Gastroesophageal sphincter (tissue), 4 donors: ENCODE measurements at regions not wholly inside any gene's neighbourhood (a gene's known extent, or its start where the extent isn't known, plus 50 kb on each side); places are given as distances from the start of the nearest gene placed in this dataset.

Experiments used
- ATAC-seq: fragments of 150-250 bp; one replicate; pipeline ENCODE4 v1.9.1; 2016; ENCODE audit warnings: mild to moderate bottlenecking, moderate library complexity
- H3K27ac ChIP-seq, 4 donors: fragments of 200-600 bp; sonication (generic) in 3 of 4; 1 replicate in 3 of 4; 2 replicates in 1 of 4; pipeline ENCODE4 v1.5.1; 2016 to 2019
- H3K27me3 ChIP-seq: fragments of 200-600 bp; sonication (generic); one replicate; pipeline ENCODE4 v1.5.1; 2019
- H3K36me3 ChIP-seq, 2 donors: fragments of 200-600 bp; sonication (generic); one replicate each; pipeline ENCODE4 v1.5.1; 2019; ENCODE audit warnings: control low read depth in 1 of 2
- H3K4me1 ChIP-seq, 3 donors: fragments of 200-600 bp; sonication (generic); 1 replicate in 2 of 3; 2 replicates in 1 of 3; pipeline ENCODE4 v1.5.1; 2016 to 2019; ENCODE audit warnings: control low read depth in 2 of 3
- H3K4me3 ChIP-seq, 2 donors: fragments of 200-600 bp; sonication (generic); one replicate each; pipeline ENCODE4 v1.5.1; 2019; ENCODE audit warnings: mild to moderate bottlenecking in 1 of 2, moderate library complexity in 1 of 2
- H3K9me3 ChIP-seq, 3 donors: fragments of 200-600 bp; sonication (generic); one replicate each; pipeline ENCODE4 v1.5.1; 2017 to 2019; ENCODE audit warnings: control low read depth in 2 of 3
- EP300 ChIP-seq: sonication (generic); formaldehyde crosslinking; IDR thresholded peaks from one replicate; pipeline ENCODE4 v1.6.1; 2017; ENCODE audit warnings: antibody characterized with exemption, mild to moderate bottlenecking
- POLR2A ChIP-seq, 2 donors: fragments of 450-650 bp; IDR thresholded peaks; one replicate each; pipeline ENCODE4 v1.6.1; 2017; ENCODE audit warnings: antibody characterized with exemption in 2 of 2, mild to moderate bottlenecking in 2 of 2, moderate library complexity in 1 of 2
- POLR2AphosphoS5 ChIP-seq: sonication (generic); formaldehyde crosslinking; IDR thresholded peaks from one replicate; pipeline ENCODE4 v1.6.1; 2017; ENCODE audit warnings: antibody characterized with exemption
- WGBS, 2 donors: methylation state at CpG; one replicate each; pipeline ENCODE4 v1.1.5; 2018; ENCODE audit warnings: low coverage in 1 of 2; 5-methylcytosine and 5-hydroxymethylcytosine counted together
- TF ChIP-seq, protein P1 (sequence below), 4 experiments: fragments of 200-600 bp in 2 of 4; fragments of 450-650 bp in 2 of 4; sonication (generic) in 1 of 4; IDR thresholded peaks; one replicate each; pipeline ENCODE4 v1.5.1; 2017 to 2019; ENCODE audit warnings: antibody characterized with exemption in 4 of 4, mild to moderate bottlenecking in 2 of 4, moderate library complexity in 2 of 4

DNA sequence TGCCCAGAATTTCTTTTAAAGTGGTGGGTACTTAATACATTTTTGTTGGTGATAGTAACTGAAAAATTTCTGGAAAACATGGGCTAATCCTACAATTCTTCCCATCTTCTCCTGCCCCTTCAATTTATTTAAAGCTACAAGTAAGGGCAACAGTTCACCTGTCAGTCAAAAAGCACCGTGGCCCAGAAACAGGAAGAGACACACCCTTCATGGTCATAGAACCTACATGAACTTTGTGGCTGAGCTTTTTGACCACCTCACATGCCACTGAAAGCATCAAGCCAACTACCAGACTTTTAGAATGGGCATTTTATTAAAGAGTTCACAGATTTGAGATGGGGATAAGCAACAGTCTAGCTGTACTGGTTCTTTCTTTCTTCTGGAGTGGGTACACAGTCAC is 201.1 kb upstream of the CNR1 start:
- Histone ChIP-seq H3K27me3 (no peaks in the 10 kb centered on the region), H3K4me1 (no peaks in the 10 kb centered on the region), H3K36me3 (no peaks in the 10 kb centered on the region), H3K4me3 (no peak overlapping the region), H3K27ac (peak overlapping the region in 1 of 4 donors; percentile 1), H3K9me3 (no peaks in the 10 kb centered on the region)
- TF ChIP-seq POLR2AphosphoS5, result no peak
- TF ChIP-seq, protein P1, sequence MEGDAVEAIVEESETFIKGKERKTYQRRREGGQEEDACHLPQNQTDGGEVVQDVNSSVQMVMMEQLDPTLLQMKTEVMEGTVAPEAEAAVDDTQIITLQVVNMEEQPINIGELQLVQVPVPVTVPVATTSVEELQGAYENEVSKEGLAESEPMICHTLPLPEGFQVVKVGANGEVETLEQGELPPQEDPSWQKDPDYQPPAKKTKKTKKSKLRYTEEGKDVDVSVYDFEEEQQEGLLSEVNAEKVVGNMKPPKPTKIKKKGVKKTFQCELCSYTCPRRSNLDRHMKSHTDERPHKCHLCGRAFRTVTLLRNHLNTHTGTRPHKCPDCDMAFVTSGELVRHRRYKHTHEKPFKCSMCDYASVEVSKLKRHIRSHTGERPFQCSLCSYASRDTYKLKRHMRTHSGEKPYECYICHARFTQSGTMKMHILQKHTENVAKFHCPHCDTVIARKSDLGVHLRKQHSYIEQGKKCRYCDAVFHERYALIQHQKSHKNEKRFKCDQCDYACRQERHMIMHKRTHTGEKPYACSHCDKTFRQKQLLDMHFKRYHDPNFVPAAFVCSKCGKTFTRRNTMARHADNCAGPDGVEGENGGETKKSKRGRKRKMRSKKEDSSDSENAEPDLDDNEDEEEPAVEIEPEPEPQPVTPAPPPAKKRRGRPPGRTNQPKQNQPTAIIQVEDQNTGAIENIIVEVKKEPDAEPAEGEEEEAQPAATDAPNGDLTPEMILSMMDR (IDR thresholded peaks at IDR 0.05), result no peak
- TF ChIP-seq EP300, result no peak
- no peak for ATAC-seq
- WGBS, 2 donors, result 20% methylated on average over 1 of the region's 1 CpG; no CpG with 5 or more reads in 1 of the 2 donors

DNA sequence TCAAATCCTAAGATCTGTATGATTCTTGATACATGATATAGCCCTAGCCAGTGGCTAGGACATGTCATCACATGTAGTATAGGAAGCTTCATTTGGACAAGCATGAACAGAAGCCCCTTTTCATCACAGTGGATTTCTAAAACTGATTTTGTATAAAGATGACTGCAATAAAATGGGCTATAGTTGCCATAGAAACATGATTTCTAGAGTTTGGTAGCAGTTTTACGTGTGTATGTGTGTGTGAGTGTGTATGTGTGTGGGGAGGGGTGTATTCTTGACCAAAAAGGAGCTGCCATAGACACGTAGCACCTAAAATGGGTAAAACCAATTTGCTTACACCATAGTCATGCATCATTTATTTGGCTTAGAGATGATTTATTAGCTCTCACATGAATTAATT is 200.5 kb upstream of the CNR1 start:
- H3K27ac ChIP-seq, result peak overlapping the region in 1 of 4 donors; percentile 18
- WGBS, 2 donors, result 78% methylated on average over 2 of the region's 2 CpGs
- H3K36me3 ChIP-seq, result no peaks in the 10 kb centered on the region
- no peaks in the 10 kb centered on the region for H3K27me3 ChIP-seq
- H3K9me3 ChIP-seq, result no peaks in the 10 kb centered on the region
- ATAC-seq, result no peak
- no peak overlapping the region for H3K4me3 ChIP-seq
- no peaks in the 10 kb centered on the region for H3K4me1 ChIP-seq
- TF ChIP-seq, protein P1 (IDR thresholded peaks at IDR 0.05), result no peak

DNA sequence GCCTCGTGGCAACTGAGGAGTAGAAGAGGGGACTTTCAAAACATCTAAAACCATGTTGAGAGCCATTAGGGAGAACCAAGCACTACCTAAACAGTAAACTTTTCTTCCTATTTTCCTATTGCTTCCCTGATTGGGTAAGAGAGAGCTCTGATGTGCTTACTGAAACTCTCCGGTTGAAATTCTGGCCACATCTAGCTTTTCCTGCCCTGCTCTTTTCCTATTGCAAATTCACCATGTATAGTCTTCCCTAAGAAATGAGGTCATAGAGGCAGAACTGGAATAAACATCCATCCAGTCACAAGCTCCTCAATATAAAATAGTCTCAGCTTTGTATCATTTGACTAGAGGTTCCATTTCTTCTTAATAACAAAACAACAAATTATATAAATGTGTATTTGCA is 199.5 kb upstream of the CNR1 start:
- ATAC-seq, result no peak
- H3K27me3 ChIP-seq, result no peaks in the 10 kb centered on the region
- H3K36me3 ChIP-seq, result no peaks in the 10 kb centered on the region
- no peak for TF ChIP-seq POLR2AphosphoS5
- TF ChIP-seq, protein P1 (IDR thresholded peaks at IDR 0.05), result no peak
- peak overlapping the region in 1 of 4 donors; percentile 10 for H3K27ac ChIP-seq
- H3K9me3 ChIP-seq, result no peaks in the 10 kb centered on the region
- WGBS, 2 donors, result 52 to 76% methylated on average over 2 of the region's 2 CpGs
- H3K4me3 ChIP-seq, result no peak overlapping the region
- no peaks in the 10 kb centered on the region for H3K4me1 ChIP-seq

DNA sequence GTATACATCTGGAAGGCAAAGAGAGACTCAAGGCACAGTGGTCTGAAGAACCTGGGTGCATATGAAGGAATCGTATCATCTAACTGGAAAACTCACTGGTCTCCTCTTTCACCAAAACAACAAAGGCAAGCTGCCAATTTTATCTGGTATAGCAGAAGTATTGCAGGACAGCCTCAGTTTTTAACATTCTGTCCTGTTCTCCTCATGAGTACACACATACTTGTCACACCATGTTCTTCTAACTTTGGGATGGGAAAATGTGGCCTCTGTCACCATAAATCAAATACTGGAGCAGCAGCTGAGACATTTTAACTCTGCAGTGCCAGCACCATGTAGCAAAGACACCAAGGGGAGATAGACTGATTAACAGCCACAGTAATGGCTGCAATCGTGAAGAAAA is 199.1 kb upstream of the CNR1 start:
- H3K27ac ChIP-seq, result peak overlapping the region in 1 of 4 donors; percentile 32
- WGBS, 2 donors, result 50 to 61% methylated on average over 2 of the region's 2 CpGs

DNA sequence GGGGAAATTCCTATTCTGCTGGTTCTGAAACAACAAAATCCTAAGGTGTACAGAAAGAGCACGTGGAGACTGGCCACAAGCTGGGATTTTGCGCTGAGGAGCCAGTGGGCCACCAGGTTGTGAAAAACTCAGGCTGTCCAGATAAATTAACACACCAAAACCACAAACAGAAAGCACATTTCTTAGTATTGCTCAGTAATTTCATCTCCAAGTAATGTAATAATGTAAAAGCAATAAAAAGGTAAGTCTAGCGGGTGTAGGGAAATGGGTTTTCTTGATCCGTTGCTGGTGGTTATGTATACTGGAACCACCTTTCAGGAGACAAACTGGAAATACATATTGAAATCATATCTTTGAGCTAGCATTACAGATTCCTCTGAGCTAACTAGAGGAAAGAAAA is 195.6 kb upstream of the CNR1 start:
- Histone ChIP-seq H3K27ac (no peak overlapping the region), H3K4me1 (no peaks in the 10 kb centered on the region), H3K9me3 (no peaks in the 10 kb centered on the region), H3K27me3 (no peaks in the 10 kb centered on the region), H3K4me3 (no peak overlapping the region), H3K36me3 (no peaks in the 10 kb centered on the region)
- TF ChIP-seq EP300 (no peak), POLR2A (IDR thresholded peaks at IDR 0.05) (no peak), POLR2AphosphoS5 (no peak)
- TF ChIP-seq, protein P1 (IDR thresholded peaks at IDR 0.05), result no peak
- no peak for ATAC-seq
- 87 to 93% methylated on average over 2 to 4 of the region's 4 CpGs for WGBS, 2 donors

More for the DNA sequence above, 199.1 kb upstream of the CNR1 start:
- TF ChIP-seq, protein P1 (IDR thresholded peaks at IDR 0.05), result no peak
- TF ChIP-seq POLR2AphosphoS5 (peak; percentile 63), POLR2A (IDR thresholded peaks at IDR 0.05) (no peak), EP300 (peak; percentile 32)
- Histone ChIP-seq H3K9me3 (no peaks in the 10 kb centered on the region), H3K36me3 (no peaks in the 10 kb centered on the region), H3K4me3 (no peak overlapping the region), H3K27me3 (no peaks in the 10 kb centered on the region), H3K4me1 (no peaks in the 10 kb centered on the region)
- ATAC-seq, result no peak
